SHP77 (cell line): ENCODE measurements at regions not wholly inside any gene's neighbourhood (a gene's known extent, or its start where the extent isn't known, plus 50 kb on each side); places are given as distances from the start of the nearest gene placed in this dataset.
"Not testable (repeated sequence)": the region's sequence is repeated elsewhere in the genome, so short reads cannot be mapped to it uniquely, and the experiment has no call there.

Experiments used
- DNase-seq, 2 experiments: peaks; one replicate each; lab custom pipeline; 2025; lab: John Stamatoyannopoulos, UW

- DNase-seq = not testable (repeated sequence)
These were observed 52.6 kb upstream of the COBL start for GRCh38 chr7:51369228-51369627.

- no peak for DNase-seq
These were observed 51.7 kb upstream of the COBL start for GRCh38 chr7:51368334-51368733.

GRCh38 chr7:51367614-51367968, 51.0 kb upstream of the COBL start:
- DNase-seq = no peak

- DNase-seq = peak; percentile 63 to 71
These were observed 50.5 kb upstream of the COBL start for GRCh38 chr7:51366930-51367613.
